ENCODE measurements at regions not wholly inside any gene's neighbourhood (a gene's known extent, or its start where the extent isn't known, plus 50 kb on each side); places are given as distances from the start of the nearest gene placed in this dataset.

GRCh38 chr9:18060269-18060934 lies 413.6 kb upstream of the ADAMTSL1 start:
- ATAC-seq, result no peak

GRCh38 chr9:18061332-18061731 lies 412.6 kb upstream of the ADAMTSL1 start:
- H3K27ac ChIP-seq (ENCODE audit: low read length), result no peak overlapping the region
- H3K9ac ChIP-seq (ENCODE audit: low read length), result no peak overlapping the region
- 0 out of 2 replicates have a peak, but pooled peaks cover 4% of the 10 kb centered on the region for H3K4me1 ChIP-seq (ENCODE audit: insufficient read depth, low read length)
- no peaks in the 10 kb centered on the region for H3K27me3 ChIP-seq (ENCODE audit: low read length)
- DNase-seq (no peak), ATAC-seq (no peak)
- no peak overlapping the region for H3K4me2 ChIP-seq (ENCODE audit: low read length)
- no peaks in the 10 kb centered on the region for H3K79me2 ChIP-seq (ENCODE audit: low read length)
- CTCF ChIA-PET, result no interaction called here
- no peaks in the 10 kb centered on the region for H3F3A ChIP-seq (ENCODE audit: low read length, unreplicated experiment)
- BruUV-seq (replicated peaks), result no TSS peak
- no peaks in the 10 kb centered on the region for H3K9me3 ChIP-seq (ENCODE audit: low read length)
- no peak for TF ChIP-seq CTCF (conservative IDR thresholded peaks at IDR 0.05; ENCODE audit: low read depth, low read length)
- no peak for TF ChIP-seq EZH2 (IDR thresholded peaks at IDR 0.05; ENCODE audit: low read length, unreplicated experiment)
- no peak for TF ChIP-seq EZH2phosphoT487 (IDR thresholded peaks at IDR 0.05; ENCODE audit: borderline replicate concordance, low read length)
- intact Hi-C loops (cut with micrococcal nuclease), result no loop called here
- no peak overlapping the region for H3K4me3 ChIP-seq (ENCODE audit: low read length)
- no peaks in the 10 kb centered on the region for H3K9me2 ChIP-seq (replicated peaks; ENCODE audit: low read length)
- H3K36me3 ChIP-seq (ENCODE audit: low read depth, low read length), result no peaks in the 10 kb centered on the region
- POLR2A ChIA-PET (ENCODE audit: unreplicated experiment), result no interaction called here
- H2AFZ ChIP-seq (ENCODE audit: low read length), result no peak overlapping the region
- H4K20me1 ChIP-seq (ENCODE audit: low read length), result no peaks in the 10 kb centered on the region

More at GRCh38 chr9:18060269-18060934, 413.6 kb upstream of the ADAMTSL1 start:
- TF ChIP-seq CTCF (conservative IDR thresholded peaks at IDR 0.05; ENCODE audit: low read depth, low read length) (peak; percentile 57), EZH2 (IDR thresholded peaks at IDR 0.05; ENCODE audit: low read length, unreplicated experiment) (no peak)
- H4K20me1 ChIP-seq (ENCODE audit: low read length), result no peaks in the 10 kb centered on the region
- H3F3A ChIP-seq (ENCODE audit: low read length, unreplicated experiment), result no peaks in the 10 kb centered on the region
- no peak overlapping the region for H2AFZ ChIP-seq (ENCODE audit: low read length)
- H3K4me2 ChIP-seq (ENCODE audit: low read length), result no peak overlapping the region
- intact Hi-C loops (cut with micrococcal nuclease), result no loop called here
- 0 out of 2 replicates have a peak, but pooled peaks cover 4% of the 10 kb centered on the region for H3K4me1 ChIP-seq (ENCODE audit: insufficient read depth, low read length)
- H3K36me3 ChIP-seq (ENCODE audit: low read depth, low read length), result no peaks in the 10 kb centered on the region
- H3K9ac ChIP-seq (ENCODE audit: low read length), result no peak overlapping the region
- H3K9me3 ChIP-seq (ENCODE audit: low read length), result no peaks in the 10 kb centered on the region
- POLR2A ChIA-PET (ENCODE audit: unreplicated experiment), result no interaction called here
- no peak overlapping the region for H3K4me3 ChIP-seq (ENCODE audit: low read length)
- H3K27me3 ChIP-seq (ENCODE audit: low read length), result no peaks in the 10 kb centered on the region
- DNase-seq, result peak; percentile 31
- no peaks in the 10 kb centered on the region for H3K9me2 ChIP-seq (replicated peaks; ENCODE audit: low read length)
- H3K79me2 ChIP-seq (ENCODE audit: low read length), result no peaks in the 10 kb centered on the region
- H3K27ac ChIP-seq (ENCODE audit: low read length), result no peak overlapping the region
- CTCF ChIA-PET, result no interaction called here
- BruUV-seq (replicated peaks), result no TSS peak

- intact Hi-C loops (cut with micrococcal nuclease), result no loop called here
- Histone ChIP-seq H3K27ac (ENCODE audit: low read length) (no peak overlapping the region), H3K36me3 (ENCODE audit: low read depth, low read length) (no peaks in the 10 kb centered on the region), H3K27me3 (ENCODE audit: low read length) (no peaks in the 10 kb centered on the region), H3K9ac (ENCODE audit: low read length) (no peak overlapping the region), H3K4me1 (ENCODE audit: insufficient read depth, low read length) (0 out of 2 replicates have a peak, but pooled peaks cover 4% of the 10 kb centered on the region), H2AFZ (ENCODE audit: low read length) (no peak overlapping the region), H3K9me2 (replicated peaks; ENCODE audit: low read length) (no peaks in the 10 kb centered on the region), H3F3A (ENCODE audit: low read length, unreplicated experiment) (no peaks in the 10 kb centered on the region), H4K20me1 (ENCODE audit: low read length) (no peaks in the 10 kb centered on the region), H3K79me2 (ENCODE audit: low read length) (no peaks in the 10 kb centered on the region), H3K4me2 (ENCODE audit: low read length) (no peak overlapping the region), H3K4me3 (ENCODE audit: low read length) (no peak overlapping the region), H3K9me3 (ENCODE audit: low read length) (no peaks in the 10 kb centered on the region)
- ChIA-PET CTCF (no interaction called here), POLR2A (ENCODE audit: unreplicated experiment) (no interaction called here)
- no peak for ATAC-seq
- no TSS peak for BruUV-seq (replicated peaks)
- DNase-seq, result peak; percentile 9
- TF ChIP-seq EZH2phosphoT487 (IDR thresholded peaks at IDR 0.05; ENCODE audit: borderline replicate concordance, low read length) (no peak), EZH2 (IDR thresholded peaks at IDR 0.05; ENCODE audit: low read length, unreplicated experiment) (no peak), CTCF (conservative IDR thresholded peaks at IDR 0.05; ENCODE audit: low read depth, low read length) (no peak)
Measured at GRCh38 chr9:18061856-18062255, 412.1 kb upstream of the ADAMTSL1 start.
